ENCODE measurements at regions not wholly inside any gene's neighbourhood (a gene's known extent, or its start where the extent isn't known, plus 50 kb on each side); places are given as distances from the start of the nearest gene placed in this dataset.

DNA sequence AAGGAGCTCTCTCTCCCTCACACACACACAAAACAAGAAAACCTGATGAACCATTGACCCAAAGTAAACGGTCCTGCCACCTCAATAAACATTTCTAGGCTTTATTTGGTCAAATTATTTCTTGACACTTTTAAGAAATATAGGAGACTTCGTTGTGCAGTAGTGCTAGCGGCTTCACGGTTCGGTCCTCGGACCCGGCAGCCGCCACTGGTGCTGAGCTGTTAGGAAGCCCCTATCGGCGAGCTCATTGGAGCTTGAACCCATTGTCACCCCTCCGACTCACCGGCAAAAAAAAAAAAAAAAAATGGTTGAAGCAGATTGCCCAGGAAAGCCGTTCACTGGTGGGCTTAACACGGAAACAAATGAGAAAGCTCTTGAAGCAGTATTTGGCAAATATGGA lies 1695.6 kb upstream of the ACO1 start:
- Histone ChIP-seq H3K79me2 (ENCODE audit: insufficient read depth, low read length) (no peaks in the 10 kb centered on the region), H3K4me3 (replicated peaks in 1 of 3; ENCODE audit: insufficient read depth in 1 of 3, low read depth in 2 of 3, low read length in 3 of 3) (no peak overlapping the region), H3K4me1 (ENCODE audit: insufficient read depth, low read length) (no peaks in the 10 kb centered on the region), H2AFZ (ENCODE audit: low read length) (no peak overlapping the region), H3K27ac (ENCODE audit: extremely low read length, insufficient read depth, low read length) (no peak overlapping the region), H3K36me3 (replicated peaks in 1 of 2; ENCODE audit: control insufficient read depth in 1 of 2, insufficient read depth in 2 of 2, low read length in 2 of 2) (no peaks in the 10 kb centered on the region), H3K27me3 (ENCODE audit: control insufficient read depth in 1 of 2, insufficient read depth in 2 of 2, low read length in 2 of 2) (no peaks in the 10 kb centered on the region), H3K4me2 (ENCODE audit: low read depth, low read length) (no peak overlapping the region), H3K9ac (ENCODE audit: insufficient read depth, low read depth, low read length) (no peak overlapping the region), H4K20me1 (ENCODE audit: insufficient read depth, low read length) (no peaks in the 10 kb centered on the region), H3K9me3 (ENCODE audit: low read length) (no peaks in the 10 kb centered on the region)
- FAIRE-seq (no peak), ATAC-seq (no peak), DNase-seq (ENCODE audit: low spot score) (no peak)
- whole genome bisulfite sequencing (ENCODE audit: low lambda C conversion rate), result 62% methylated on average over 14 of the region's 14 CpGs
- TF ChIP-seq CCAR2 (optimal IDR thresholded peaks at IDR 0.05; ENCODE audit: low read depth, low read length) (no peak), PCBP2 (optimal IDR thresholded peaks at IDR 0.05; ENCODE audit: low read depth, low read length, poor library complexity, severe bottlenecking) (no peak)
- intact Hi-C loops (cut with micrococcal nuclease; ENCODE audit: unreplicated experiment), result no loop called here
- in situ Hi-C loops (cut with HindIII; ENCODE audit: extremely low pct_ligation_motif_present, low pct_unique_long_range_greater_than_20kb), result no loop called here
- POLR2A ChIA-PET, result no interaction called here
- no TSS peak for BruUV-seq (replicated peaks)
- CTCF ChIA-PET (ENCODE audit: low intra/inter-chr PET ratio, low total read pairs), result no interaction called here

- Histone ChIP-seq H3K27me3 (ENCODE audit: control insufficient read depth in 1 of 2, insufficient read depth in 2 of 2, low read length in 2 of 2) (no peaks in the 10 kb centered on the region), H4K20me1 (ENCODE audit: insufficient read depth, low read length) (no peaks in the 10 kb centered on the region), H3K4me2 (ENCODE audit: low read depth, low read length) (no peak overlapping the region), H3K36me3 (replicated peaks in 1 of 2; ENCODE audit: control insufficient read depth in 1 of 2, insufficient read depth in 2 of 2, low read length in 2 of 2) (no peaks in the 10 kb centered on the region), H3K79me2 (ENCODE audit: insufficient read depth, low read length) (no peaks in the 10 kb centered on the region), H2AFZ (ENCODE audit: low read length) (no peak overlapping the region), H3K27ac (ENCODE audit: extremely low read length, insufficient read depth, low read length) (no peak overlapping the region), H3K4me3 (replicated peaks in 1 of 3; ENCODE audit: insufficient read depth in 1 of 3, low read depth in 2 of 3, low read length in 3 of 3) (no peak overlapping the region), H3K9me3 (ENCODE audit: low read length) (no peaks in the 10 kb centered on the region), H3K9ac (ENCODE audit: insufficient read depth, low read depth, low read length) (no peak overlapping the region), H3K4me1 (ENCODE audit: insufficient read depth, low read length) (no peaks in the 10 kb centered on the region)
- TF ChIP-seq ZMYM2 (CRISPR knock-in tag; IDR thresholded peaks at IDR 0.05) (no peak), AKAP8 (CRISPR knock-in tag; IDR thresholded peaks at IDR 0.05) (no peak), TAF15 (IDR thresholded peaks at IDR 0.05; ENCODE audit: low read depth, low read length, poor library complexity, severe bottlenecking) (no peak), PHF20 (CRISPR knock-in tag; IDR thresholded peaks at IDR 0.05) (no peak), DPF2 (CRISPR knock-in tag; IDR thresholded peaks at IDR 0.05; ENCODE audit: borderline replicate concordance, low read depth) (no peak), MLXIP (CRISPR knock-in tag; IDR thresholded peaks at IDR 0.05; ENCODE audit: borderline replicate concordance) (no peak), ZNF563 (CRISPR knock-in tag; IDR thresholded peaks at IDR 0.05) (no peak), ZNF33B (CRISPR knock-in tag; IDR thresholded peaks at IDR 0.05) (no peak), POLR2A (IDR thresholded peaks at IDR 0.05; ENCODE audit: insufficient read depth in 1 of 2, low read depth in 2 of 2, low read length in 2 of 2) (no peak), ZNF180 (CRISPR knock-in tag; IDR thresholded peaks at IDR 0.05; ENCODE audit: borderline replicate concordance, low read depth) (no peak), FOXK2 (IDR thresholded peaks at IDR 0.05) (no peak), TP53 (CRISPR knock-in tag; conservative IDR thresholded peaks at IDR 0.05) (no peak), GTF2F1 (IDR thresholded peaks at IDR 0.05; ENCODE audit: low read length) (no peak)
- TF ChIP-seq, protein P1, sequence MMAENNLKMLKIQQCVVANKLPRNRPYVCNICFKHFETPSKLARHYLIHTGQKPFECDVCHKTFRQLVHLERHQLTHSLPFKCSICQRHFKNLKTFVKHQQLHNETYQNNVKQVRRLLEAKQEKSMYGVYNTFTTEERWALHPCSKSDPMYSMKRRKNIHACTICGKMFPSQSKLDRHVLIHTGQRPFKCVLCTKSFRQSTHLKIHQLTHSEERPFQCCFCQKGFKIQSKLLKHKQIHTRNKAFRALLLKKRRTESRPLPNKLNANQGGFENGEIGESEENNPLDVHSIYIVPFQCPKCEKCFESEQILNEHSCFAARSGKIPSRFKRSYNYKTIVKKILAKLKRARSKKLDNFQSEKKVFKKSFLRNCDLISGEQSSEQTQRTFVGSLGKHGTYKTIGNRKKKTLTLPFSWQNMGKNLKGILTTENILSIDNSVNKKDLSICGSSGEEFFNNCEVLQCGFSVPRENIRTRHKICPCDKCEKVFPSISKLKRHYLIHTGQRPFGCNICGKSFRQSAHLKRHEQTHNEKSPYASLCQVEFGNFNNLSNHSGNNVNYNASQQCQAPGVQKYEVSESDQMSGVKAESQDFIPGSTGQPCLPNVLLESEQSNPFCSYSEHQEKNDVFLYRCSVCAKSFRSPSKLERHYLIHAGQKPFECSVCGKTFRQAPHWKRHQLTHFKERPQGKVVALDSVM (CRISPR knock-in tag; IDR thresholded peaks at IDR 0.05), result no peak
- intact Hi-C loops (cut with micrococcal nuclease; ENCODE audit: unreplicated experiment), result no loop called here
- in situ Hi-C loops (cut with HindIII; ENCODE audit: extremely low pct_ligation_motif_present, low pct_unique_long_range_greater_than_20kb), result no loop called here
- FAIRE-seq, result no peak
- ATAC-seq, result no peak
- POLR2A ChIA-PET, result no interaction called here
- DNase-seq (ENCODE audit: low spot score), result no peak
- WGBS (ENCODE audit: low lambda C conversion rate), result 1% methylated on average over 2 of the region's 2 CpGs
- CTCF ChIA-PET (ENCODE audit: low intra/inter-chr PET ratio, low total read pairs), result no interaction called here
- no TSS peak for BruUV-seq (replicated peaks)
These were observed 1686.5 kb upstream of the ACO1 start for GRCh38 chr9:30697958-30698357.
